ENCODE measurements at regions not wholly inside any gene's neighbourhood (a gene's known extent, or its start where the extent isn't known, plus 50 kb on each side); places are given as distances from the start of the nearest gene placed in this dataset.
A peak's percentile ranks its signal among the peaks of the same experiment; 100 is the strongest.

- Histone ChIP-seq H2AFZ (replicated peaks; ENCODE audit: low read length, poor library complexity) (no peak overlapping the region), H4K20me1 (ENCODE audit: insufficient read depth, low read length) (no peaks in the 10 kb centered on the region), H2AK9ac (replicated peaks; ENCODE audit: low read depth, low read length, poor library complexity) (no peak overlapping the region), H4K5ac (ENCODE audit: low read depth, low read length) (no peak overlapping the region), H4K91ac (ENCODE audit: insufficient read depth, low read depth, low read length) (no peak overlapping the region), H3K14ac (replicated peaks; ENCODE audit: low read depth, low read length) (no peak overlapping the region), H3K36me3 (ENCODE audit: control insufficient read depth, insufficient read depth, low read length) (no peaks in the 10 kb centered on the region), H3K4me1 (ENCODE audit: control insufficient read depth, insufficient read depth, low read length) (no peaks in the 10 kb centered on the region), H2AK5ac (ENCODE audit: low read depth, low read length) (no peak overlapping the region), H3K27ac (ENCODE audit: insufficient read depth, low read length) (no peak overlapping the region), H3K9me3 (ENCODE audit: control insufficient read depth, insufficient read depth, low read length) (no peaks in the 10 kb centered on the region), H2BK20ac (ENCODE audit: low read depth, low read length) (no peak overlapping the region), H3K9ac (ENCODE audit: low read depth, low read length) (no peak overlapping the region), H3K18ac (ENCODE audit: low read depth, low read length) (no peak overlapping the region), H3K56ac (ENCODE audit: extremely low read depth, insufficient read depth, low read length) (no peak overlapping the region), H3K9me1 (ENCODE audit: insufficient read depth, low read length) (no peaks in the 10 kb centered on the region), H3K4me3 (ENCODE audit: insufficient read depth, low read depth, low read length) (no peak overlapping the region), H3K23ac (ENCODE audit: low read depth, low read length) (no peak overlapping the region), H3K4me2 (ENCODE audit: low read depth, low read length) (peak overlapping the region; percentile 60; the same call in 1 of the 2 replicates), H2BK5ac (ENCODE audit: low read depth, low read length, poor library complexity, severe bottlenecking) (peak overlapping the region; percentile 7), H2BK120ac (ENCODE audit: low read depth, low read length) (no peak overlapping the region), H3K79me1 (ENCODE audit: low read depth in 1 of 2, low read length in 2 of 2) (no peaks in the 10 kb centered on the region), H3K27me3 (ENCODE audit: control insufficient read depth, insufficient read depth, low read length) (no peaks in the 10 kb centered on the region), H2BK15ac (ENCODE audit: low read depth, low read length) (no peak overlapping the region), H3K4ac (ENCODE audit: low read depth, low read length) (no peak overlapping the region), H4K8ac (ENCODE audit: low read depth in 2 of 2, low read length in 2 of 2) (no peak overlapping the region)
- peak; percentile 90 for DNase-seq
- ChIA-PET CTCF (no interaction called here), POLR2A (ENCODE audit: unreplicated experiment) (no interaction called here)
- intact Hi-C loops (cut with micrococcal nuclease) (loop anchor here (10.0 kb wide), 1 partner anchor 189 kb away; no protein-coding TSS in a partner anchor), dilution Hi-C loops (cut with HindIII; ENCODE audit: low sequenced_read_pairs, unreplicated experiment) (no loop called here), in situ Hi-C loops (cut with MboI; ENCODE audit: low sequenced_read_pairs) (no loop called here)
- no CpG with 5 or more reads among the region's 2 CpGs for WGBS, 2 experiments (ENCODE audit: extremely low coverage in 2 of 2, insufficient read length in 1 of 2)
- TF ChIP-seq CEBPB (IDR thresholded peaks at IDR 0.05; ENCODE audit: low read depth, low read length) (peak; percentile 75), RFX5 (IDR thresholded peaks at IDR 0.05; ENCODE audit: low read depth, low read length) (no peak), BHLHE40 (IDR thresholded peaks at IDR 0.05; ENCODE audit: low read depth, low read length) (peak; percentile 45; the same call in 1 of the 2 replicates)
- peak; percentile 83 for ATAC-seq (ENCODE audit: low read depth)
- BruUV-seq (replicated peaks): no TSS peak
Measured at GRCh38 chr2:180385601-180386201, 378.6 kb upstream of the CWC22 start.
